HG02759 (cell line): ENCODE measurements at regions not wholly inside any gene's neighbourhood (a gene's known extent, or its start where the extent isn't known, plus 50 kb on each side); places are given as distances from the start of the nearest gene placed in this dataset.
"Not testable (repeated sequence)": the region's sequence is repeated elsewhere in the genome, so short reads cannot be mapped to it uniquely, and the experiment has no call there.

ENCODE experiments used
- ATAC-seq: cut with Tn5 transposase; IDR thresholded peaks from one replicate; pipeline ENCODE4 v1.9.1; 2021; ENCODE audit warnings: mild to moderate bottlenecking, moderate library complexity; ENCODE audit not compliant: unreplicated experiment

- no peak for ATAC-seq
Observed at GRCh38 chr1:47522935-47523834, 85.3 kb downstream of the FOXD2 start.

GRCh38 chr1:47523835-47524215 is 86.0 kb downstream of the FOXD2 start:
- no peak for ATAC-seq

DNA sequence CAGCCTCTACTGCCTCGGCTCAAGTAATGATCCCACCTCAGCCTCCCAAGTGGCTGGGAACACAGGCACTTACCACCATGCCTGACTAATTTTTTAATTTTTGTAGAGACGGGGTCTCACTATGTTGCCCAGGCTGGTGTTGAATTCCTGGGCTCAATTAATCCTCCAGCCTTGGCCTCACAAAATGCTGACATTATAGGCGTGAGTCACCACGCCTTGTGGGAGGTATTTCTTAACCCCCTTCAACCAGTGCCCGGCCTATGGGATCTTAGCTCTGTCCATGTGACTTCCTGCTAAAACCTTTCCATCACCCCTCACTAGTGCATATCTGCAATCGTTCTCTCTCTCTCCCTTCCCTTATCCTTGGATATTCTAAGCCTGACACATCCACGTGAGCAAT is 86.4 kb downstream of the FOXD2 start:
- no peak for ATAC-seq

DNA sequence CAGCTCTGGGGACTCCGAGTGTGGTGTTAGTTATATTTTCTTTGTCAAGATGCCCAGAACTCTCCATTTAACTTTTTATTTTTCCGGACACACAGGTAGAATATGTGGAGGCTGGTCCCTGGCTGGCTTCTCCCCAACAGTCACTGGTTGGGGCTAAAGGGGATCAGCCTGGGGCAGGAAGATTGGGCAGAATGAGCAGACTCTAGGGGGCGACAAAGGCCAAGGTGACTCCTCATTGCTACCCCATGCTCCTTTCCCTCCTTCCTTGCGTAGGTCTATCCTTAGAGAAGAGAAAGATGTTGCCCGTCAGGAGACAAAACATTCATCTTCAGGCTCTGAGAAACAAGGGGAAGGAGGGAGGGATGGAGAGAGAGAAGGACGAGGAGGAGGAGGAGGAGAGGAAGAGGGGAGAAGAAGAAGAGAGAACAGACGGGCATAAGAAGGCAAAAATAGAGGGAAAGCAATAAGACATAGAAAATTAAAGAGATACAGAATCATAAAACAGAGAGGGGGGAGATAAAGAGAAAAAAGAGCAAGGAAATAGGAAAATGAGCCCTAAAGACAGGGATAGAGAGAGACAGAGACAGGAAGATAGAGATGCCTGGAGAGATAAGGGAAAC is 89.9 kb downstream of the FOXD2 start:
- no peak for ATAC-seq

DNA sequence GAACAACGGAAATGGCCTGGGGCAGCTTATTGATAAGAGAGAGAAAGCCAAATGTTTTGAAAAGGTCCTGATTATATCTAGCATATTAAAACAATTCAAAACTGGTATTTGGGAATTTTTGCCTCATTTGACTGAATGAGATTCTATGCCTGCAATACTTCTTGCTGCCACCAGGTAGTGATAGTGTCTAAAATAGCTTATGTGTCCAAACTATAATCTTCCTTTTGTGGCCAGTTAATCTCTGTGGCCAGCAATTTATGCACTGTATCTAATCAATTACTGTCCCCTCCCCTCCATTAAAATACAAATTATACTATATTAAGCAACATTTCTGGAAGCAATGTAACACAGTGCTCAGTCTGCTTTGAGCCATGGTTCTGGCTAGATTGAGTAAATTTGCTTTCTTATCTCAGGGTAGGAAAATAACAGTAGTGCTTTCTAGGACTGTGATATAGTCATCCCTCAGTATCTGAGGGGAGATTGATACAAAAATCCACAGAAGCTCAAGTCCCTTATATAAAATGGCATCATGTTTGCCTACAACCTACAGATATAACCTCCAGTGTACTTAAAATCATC is 91.8 kb downstream of the FOXD2 start:
- ATAC-seq = no peak

- ATAC-seq = no peak
Observed at GRCh38 chr1:47532921-47533792, 95.3 kb downstream of the FOXD2 start.

DNA sequence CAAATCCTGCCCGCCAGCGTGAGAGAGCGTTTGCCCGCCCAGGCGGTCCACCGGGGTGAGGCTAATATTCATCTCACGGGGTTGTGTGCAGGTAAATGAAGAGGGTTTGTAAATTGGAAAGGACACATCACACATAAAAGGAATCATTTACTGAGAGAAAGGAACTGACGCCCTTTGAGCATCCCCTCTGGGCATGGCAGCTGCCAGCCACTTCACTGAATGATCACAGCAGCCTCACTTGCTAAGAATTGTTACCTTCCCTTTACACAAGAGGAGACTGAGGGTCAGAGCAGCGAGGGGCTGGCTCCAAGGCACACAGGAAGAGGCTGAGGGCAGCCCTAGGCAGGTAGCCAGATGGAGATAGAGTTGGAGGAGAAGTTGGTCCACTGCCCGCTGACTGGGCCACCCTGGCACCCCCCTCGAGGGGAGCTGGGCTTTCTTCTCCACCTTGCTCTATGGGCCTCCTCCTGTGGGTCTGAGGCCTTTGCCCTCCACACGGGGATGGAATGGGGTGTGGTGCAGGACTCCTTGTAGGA is 96.0 kb downstream of the FOXD2 start:
- ATAC-seq = no peak

- no peak for ATAC-seq
Observed at GRCh38 chr1:47534436-47534835, 96.6 kb downstream of the FOXD2 start.

GRCh38 chr1:47536646-47537118 is 98.8 kb downstream of the FOXD2 start:
- no peak for ATAC-seq

GRCh38 chr1:47537268-47537667 is 99.4 kb downstream of the FOXD2 start:
- ATAC-seq = no peak

DNA sequence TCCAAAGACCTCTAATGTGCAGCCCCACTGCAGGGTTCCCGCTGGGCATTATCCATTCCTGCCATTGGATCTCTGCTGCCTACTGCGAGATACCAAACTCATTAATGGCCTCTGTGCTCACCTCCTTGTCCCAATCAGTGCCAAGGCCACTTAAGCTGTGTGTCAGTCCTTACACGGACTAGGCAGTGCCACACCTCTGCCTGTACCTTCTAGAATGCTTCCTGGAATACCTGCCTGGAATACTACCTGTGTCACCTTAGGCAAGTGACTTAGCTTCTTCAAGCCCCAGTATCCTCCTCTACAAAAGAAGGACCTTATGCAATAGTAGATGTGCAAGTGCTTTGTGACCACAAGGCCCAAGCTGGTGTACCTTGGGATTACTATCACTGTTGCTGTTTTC is 100.1 kb downstream of the FOXD2 start:
- ATAC-seq = no peak

DNA sequence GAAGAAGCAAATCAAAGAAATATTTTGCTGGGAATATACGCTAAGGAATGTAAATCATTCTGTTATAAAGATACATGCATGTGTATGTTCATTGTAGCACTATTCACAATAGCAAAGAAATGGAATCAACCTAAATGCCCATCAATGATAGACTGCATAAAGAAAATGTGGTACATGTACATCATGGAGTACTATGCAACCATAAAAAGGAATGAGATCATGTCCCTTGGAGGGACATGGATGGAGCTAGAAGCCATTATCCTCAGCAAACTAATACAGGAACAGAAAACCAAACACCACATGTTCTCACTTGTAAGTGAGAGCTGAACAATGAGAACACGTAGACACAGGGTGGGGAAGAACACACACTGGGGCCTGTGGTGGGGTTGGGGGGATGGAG is 100.7 kb downstream of the FOXD2 start:
- not testable (repeated sequence) for ATAC-seq

DNA sequence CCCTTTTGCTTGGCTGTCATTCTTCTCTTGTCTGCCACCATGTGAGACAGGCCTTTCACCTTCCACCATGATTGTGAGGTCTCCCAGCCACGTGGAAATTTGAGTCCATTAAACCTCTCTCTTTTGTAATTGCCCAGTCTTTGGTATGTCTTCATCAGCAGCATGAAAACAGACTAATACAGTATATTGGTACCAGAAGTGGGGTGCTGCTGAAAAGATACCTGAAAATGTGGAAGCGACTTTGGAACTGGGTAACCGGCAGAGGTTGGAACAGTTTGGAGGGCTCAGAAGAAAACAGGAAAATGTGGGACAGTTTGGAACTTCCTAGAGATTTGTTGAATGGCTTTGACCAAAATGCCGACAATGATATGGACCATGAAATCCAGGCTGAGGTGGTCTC is 103.9 kb downstream of the FOXD2 start:
- not testable (repeated sequence) for ATAC-seq

GRCh38 chr1:47543089-47543488 is 105.2 kb downstream of the FOXD2 start:
- ATAC-seq = not testable (repeated sequence)

DNA sequence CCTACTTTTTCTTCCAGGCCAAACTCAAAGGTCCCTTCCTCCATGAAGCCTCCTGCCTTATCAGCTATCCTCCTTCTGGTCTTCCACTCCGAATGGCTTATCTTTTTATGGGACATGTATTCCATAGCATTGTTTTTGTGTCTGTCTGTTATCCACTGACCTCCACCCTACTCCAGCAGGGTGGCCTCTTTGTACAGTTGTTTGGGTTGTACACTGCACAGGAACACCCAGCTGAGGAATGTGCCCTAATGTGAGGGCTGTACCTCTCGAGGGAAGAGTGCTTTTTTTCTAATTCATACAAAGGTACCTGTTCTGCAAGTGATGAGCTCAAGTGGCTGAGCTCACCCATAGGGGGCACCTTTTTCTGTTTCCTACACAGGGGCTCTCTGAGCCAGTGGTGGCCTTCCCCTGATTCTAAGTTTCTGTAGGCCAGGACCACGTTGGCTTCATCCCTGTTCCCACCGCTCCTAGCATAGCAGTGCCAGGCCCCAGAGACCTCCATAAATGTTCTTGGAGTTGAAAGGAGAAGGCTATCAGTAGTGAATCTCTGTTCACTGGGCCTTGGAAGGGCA is 108.2 kb downstream of the FOXD2 start:
- ATAC-seq = no peak

GRCh38 chr1:47547753-47548573 is 110.1 kb downstream of the FOXD2 start:
- ATAC-seq = no peak

GRCh38 chr1:47548637-47549036 is 110.8 kb downstream of the FOXD2 start:
- no peak for ATAC-seq

GRCh38 chr1:47549532-47549931 is 111.7 kb downstream of the FOXD2 start:
- no peak for ATAC-seq

- no peak for ATAC-seq
Observed at GRCh38 chr1:47550929-47551328, 113.1 kb downstream of the FOXD2 start.
